ENCODE measurements at regions not wholly inside any gene's neighbourhood (a gene's known extent, or its start where the extent isn't known, plus 50 kb on each side); places are given as distances from the start of the nearest gene placed in this dataset.

- TF ChIP-seq CTCF (IDR thresholded peaks at IDR 0.05; ENCODE audit: insufficient read depth, low read depth, low read length, missing control alignments): no peak
- H3K4me3 ChIP-seq (ENCODE audit: low read depth, low read length): no peak overlapping the region
- no peak for DNase-seq (ENCODE audit: low read depth)
These were observed 256.2 kb downstream of the PARN start for GRCh38 chr16:14373896-14374295.

- DNase-seq (ENCODE audit: low read depth): no peak
- no peak overlapping the region for H3K4me3 ChIP-seq (ENCODE audit: low read depth, low read length)
- no peak for TF ChIP-seq CTCF (IDR thresholded peaks at IDR 0.05; ENCODE audit: insufficient read depth, low read depth, low read length, missing control alignments)
These were observed 256.7 kb downstream of the PARN start for GRCh38 chr16:14373406-14373805.

- H3K4me3 ChIP-seq (ENCODE audit: low read depth, low read length): no peak overlapping the region
- DNase-seq (ENCODE audit: low read depth): no peak
- no peak for TF ChIP-seq CTCF (IDR thresholded peaks at IDR 0.05; ENCODE audit: insufficient read depth, low read depth, low read length, missing control alignments)
These were observed 257.6 kb downstream of the PARN start for GRCh38 chr16:14372471-14372870.

- no peak overlapping the region for H3K4me3 ChIP-seq (ENCODE audit: low read depth, low read length)
- TF ChIP-seq CTCF (IDR thresholded peaks at IDR 0.05; ENCODE audit: insufficient read depth, low read depth, low read length, missing control alignments): no peak
These were observed 258.2 kb downstream of the PARN start for GRCh38 chr16:14371778-14372431.

GRCh38 chr16:14370736-14371234 is 259.3 kb downstream of the PARN start:
- TF ChIP-seq CTCF (IDR thresholded peaks at IDR 0.05; ENCODE audit: insufficient read depth, low read depth, low read length, missing control alignments): no peak
- no peak for DNase-seq (ENCODE audit: low read depth)
- no peak overlapping the region for H3K4me3 ChIP-seq (ENCODE audit: low read depth, low read length)

More at GRCh38 chr16:14371778-14372431, 258.2 kb downstream of the PARN start:
- no peak for DNase-seq (ENCODE audit: low read depth)

- TF ChIP-seq CTCF (IDR thresholded peaks at IDR 0.05; ENCODE audit: insufficient read depth, low read depth, low read length, missing control alignments): no peak
- no peak for DNase-seq (ENCODE audit: low read depth)
- no peak overlapping the region for H3K4me3 ChIP-seq (ENCODE audit: low read depth, low read length)
These were observed 260.1 kb downstream of the PARN start for GRCh38 chr16:14369734-14370598.
